GM19239 (cell line): ENCODE measurements at regions not wholly inside any gene's neighbourhood (a gene's known extent, or its start where the extent isn't known, plus 50 kb on each side); places are given as distances from the start of the nearest gene placed in this dataset.

Experiments used
- DNase-seq: peaks from one replicate; pipeline ENCODE4 v3.0.0; 2011; ENCODE audit warnings: low spot score; ENCODE audit not compliant: insufficient read length
- FAIRE-seq: peaks from 2 replicates; lab custom pipeline; 2011; peaks lifted over from hg19 to GRCh38; lab: Jason Lieb, UNC

- FAIRE-seq (no peak), DNase-seq (no peak)
These were observed 147.5 kb upstream of the TSHZ2 start for GRCh38 chr20:52824494-52825216.

GRCh38 chr20:52823303-52823702, 148.9 kb upstream of the TSHZ2 start:
- DNase-seq: no peak
- no peak for FAIRE-seq

GRCh38 chr20:52820641-52821292, 151.4 kb upstream of the TSHZ2 start:
- DNase-seq (no peak), FAIRE-seq (no peak)

GRCh38 chr20:52818491-52818890, 153.7 kb upstream of the TSHZ2 start:
- DNase-seq (no peak), FAIRE-seq (no peak)

- no peak for FAIRE-seq
- DNase-seq: no peak
These were observed 154.2 kb upstream of the TSHZ2 start for GRCh38 chr20:52817981-52818380.

- no peak for FAIRE-seq
- DNase-seq: no peak
These were observed 154.6 kb upstream of the TSHZ2 start for GRCh38 chr20:52817511-52817910.

- DNase-seq: no peak
- FAIRE-seq: no peak
These were observed 157.8 kb upstream of the TSHZ2 start for GRCh38 chr20:52814371-52814770.

- no peak for DNase-seq
- FAIRE-seq: no peak
These were observed 159.8 kb upstream of the TSHZ2 start for GRCh38 chr20:52812231-52812847.

GRCh38 chr20:52809003-52809402, 163.2 kb upstream of the TSHZ2 start:
- FAIRE-seq (no peak), DNase-seq (no peak)

GRCh38 chr20:52806918-52807317, 165.2 kb upstream of the TSHZ2 start:
- FAIRE-seq (no peak), DNase-seq (no peak)

GRCh38 chr20:52805843-52806242, 166.3 kb upstream of the TSHZ2 start:
- no peak for FAIRE-seq
- DNase-seq: no peak

GRCh38 chr20:52805296-52805571, 166.9 kb upstream of the TSHZ2 start:
- DNase-seq (no peak), FAIRE-seq (no peak)

GRCh38 chr20:52804497-52805295, 167.5 kb upstream of the TSHZ2 start:
- DNase-seq (no peak), FAIRE-seq (no peak)

- no peak for FAIRE-seq
These were observed 170.5 kb upstream of the TSHZ2 start for GRCh38 chr20:52801628-52802006.

GRCh38 chr20:52800734-52801627, 171.2 kb upstream of the TSHZ2 start:
- no peak for DNase-seq
- FAIRE-seq: no peak

More at GRCh38 chr20:52801628-52802006, 170.5 kb upstream of the TSHZ2 start:
- DNase-seq: no peak

- FAIRE-seq (no peak), DNase-seq (no peak)
These were observed 173.0 kb upstream of the TSHZ2 start for GRCh38 chr20:52799130-52799529.

- no peak for DNase-seq
- FAIRE-seq: no peak
These were observed 174.0 kb upstream of the TSHZ2 start for GRCh38 chr20:52798124-52798523.

GRCh38 chr20:52794853-52795252, 177.3 kb upstream of the TSHZ2 start:
- no peak for FAIRE-seq
- no peak for DNase-seq

- DNase-seq (no peak), FAIRE-seq (no peak)
These were observed 178.7 kb upstream of the TSHZ2 start for GRCh38 chr20:52793339-52793963.

GRCh38 chr20:52791091-52791490, 181.1 kb upstream of the TSHZ2 start:
- no peak for FAIRE-seq
- no peak for DNase-seq
